GM12878 (cell line): ENCODE measurements at regions not wholly inside any gene's neighbourhood (a gene's known extent, or its start where the extent isn't known, plus 50 kb on each side); places are given as distances from the start of the nearest gene placed in this dataset.

Experiments used
- ATAC-seq: fragments of 200-7000 bp; cut with Tn5 transposase; 3 replicates; pipeline ENCODE4 v1.9.1; 2020; ENCODE audit warnings: mild to moderate bottlenecking, moderate library complexity
- BruUV-seq: library from RNA; stranded (reverse); fragments of 400-500 nt; replicated peaks from 2 replicates; lab custom pipeline; 2021; lab: Mats Ljungman, UMichigan
- CTCF ChIA-PET: fragments of 300-600 bp; sonication (Branson Sonifier 250); formaldehyde crosslinking; extraction: SDS; loops from one replicate; lab custom pipeline; 2021; ENCODE audit warnings: inconsistent platforms; lab: Yijun Ruan, JAX
- POLR2A ChIA-PET: fragments of 350-600 bp; formaldehyde crosslinking; extraction: SDS; loops from one replicate; lab custom pipeline; 2021; ENCODE audit warnings: inconsistent platforms; lab: Charles Lee
- RAD21 ChIA-PET: fragments of 300-600 bp; sonication (Branson Sonifier 250); formaldehyde crosslinking; loops from one replicate; lab custom pipeline; 2023; ENCODE audit warnings: antibody characterized with exemption; ENCODE audit not compliant: unreplicated experiment; lab: Charles Lee
- SMC1A ChIA-PET: fragments of 300-600 bp; sonication (Branson Sonifier 250); formaldehyde crosslinking; loops from one replicate; lab custom pipeline; 2023; ENCODE audit not compliant: unreplicated experiment, uncharacterized antibody; lab: Charles Lee
- DNase-seq: peaks from one replicate; pipeline ENCODE4 v3.0.0-alpha.2; 2011; ENCODE audit warnings: low read depth, low spot score
- FAIRE-seq: peaks from 3 replicates; lab custom pipeline; 2011; peaks lifted over from hg19 to GRCh38; lab: Jason Lieb, UNC
- H2AFZ ChIP-seq: 2 replicates; pipeline ENCODE4 v1.6.0; 2011; ENCODE audit warnings: low read depth, low read length, control low read depth; ENCODE audit not compliant: control insufficient read depth
- H3K27ac ChIP-seq: 2 replicates; pipeline ENCODE4 v1.5.1; 2011; ENCODE audit warnings: control low read depth; ENCODE audit not compliant: control insufficient read depth, insufficient read depth
- H3K27me3 ChIP-seq, 2 experiments: replicated peaks in 1 of 2; 2 replicates each; pipeline versions ENCODE4 v1.6.0 to v1.6.1; 2011; ENCODE audit warnings: low read length in 1 of 2; ENCODE audit not compliant: control insufficient read depth in 2 of 2, insufficient read depth in 2 of 2
- H3K36me3 ChIP-seq, 2 experiments: 2 replicates each; pipeline ENCODE4 v1.5.1; 2011; ENCODE audit warnings: low read length in 1 of 2; ENCODE audit not compliant: control insufficient read depth in 2 of 2, insufficient read depth in 2 of 2
- H3K4me1 ChIP-seq: 2 replicates; pipeline ENCODE4 v1.6.1; 2011; ENCODE audit warnings: mild to moderate bottlenecking, low read length, moderate library complexity, mixed read lengths; ENCODE audit not compliant: control insufficient read depth, insufficient read depth
- H3K4me2 ChIP-seq: 2 replicates; pipeline ENCODE4 v1.6.0; 2011; ENCODE audit warnings: control low read depth; ENCODE audit not compliant: control insufficient read depth, insufficient read depth
- H3K4me3 ChIP-seq: fragments of 200-600 bp; sonication (generic); 2 replicates; pipeline ENCODE4 v1.5.1; 2016
- H3K79me2 ChIP-seq: 2 replicates; pipeline ENCODE4 v1.6.0; 2011; ENCODE audit warnings: low read length; ENCODE audit not compliant: control insufficient read depth, insufficient read depth
- H3K9ac ChIP-seq: 2 replicates; pipeline ENCODE4 v1.8.0; 2011; ENCODE audit warnings: low read length, control low read depth, mixed read lengths; ENCODE audit not compliant: control insufficient read depth, insufficient read depth
- H3K9me3 ChIP-seq: replicated peaks from 3 replicates; pipeline ENCODE4 v1.5.1; 2011; ENCODE audit warnings: mild to moderate bottlenecking, low read length; ENCODE audit not compliant: control insufficient read depth, insufficient read depth
- H4K20me1 ChIP-seq: 2 replicates; pipeline ENCODE4 v1.6.0; 2011; ENCODE audit not compliant: control insufficient read depth, insufficient read depth
- CBX5 ChIP-seq: sonication (generic); IDR thresholded peaks from 2 replicates; pipeline ENCODE4 v1.6.1; 2016; ENCODE audit warnings: low read depth, moderate library complexity, mild to moderate bottlenecking, inconsistent platforms
- CHD2 ChIP-seq: IDR thresholded peaks from 2 replicates; pipeline ENCODE4 v1.6.1; 2011; ENCODE audit warnings: low read depth, low read length, improper control_type of control experiment, borderline replicate concordance
- DPF2 ChIP-seq: fragments of 450-650 bp; IDR thresholded peaks from 2 replicates; pipeline ENCODE4 v1.6.1; 2017; ENCODE audit warnings: mild to moderate bottlenecking
- E2F4 ChIP-seq: IDR thresholded peaks from 2 replicates; pipeline ENCODE4 v1.6.1; 2012; ENCODE audit warnings: low read depth, low read length, improper control_type of control experiment
- IKZF2 ChIP-seq, 2 experiments: fragments of 450-650 bp; IDR thresholded peaks; 2 replicates each; pipeline ENCODE4 v1.6.1; 2017; ENCODE audit warnings: mild to moderate bottlenecking in 2 of 2, moderate library complexity in 2 of 2
- IRF4 ChIP-seq: IDR thresholded peaks from 2 replicates; pipeline ENCODE4 v1.6.1; 2011; ENCODE audit warnings: low read depth, low read length
- JUND ChIP-seq: IDR thresholded peaks from 2 replicates; pipeline ENCODE4 v1.6.1; 2012; ENCODE audit warnings: low read depth, mild to moderate bottlenecking, low read length, improper control_type of control experiment, moderate library complexity
- MLLT1 ChIP-seq: fragments of 450-650 bp; IDR thresholded peaks from 2 replicates; pipeline ENCODE4 v1.6.1; 2016; ENCODE audit warnings: mild to moderate bottlenecking
- NFIC ChIP-seq: IDR thresholded peaks from 2 replicates; pipeline ENCODE4 v1.6.1; 2012; ENCODE audit warnings: low read depth, mild to moderate bottlenecking, inconsistent platforms, low read length, moderate library complexity
- NKRF ChIP-seq: fragments of 450-650 bp; conservative IDR thresholded peaks from 2 replicates; pipeline ENCODE4 v1.6.1; 2017; ENCODE audit warnings: mild to moderate bottlenecking, moderate library complexity
- POLR2AphosphoS5 ChIP-seq: IDR thresholded peaks from 2 replicates; pipeline ENCODE4 v1.6.1; 2011; ENCODE audit warnings: mild to moderate bottlenecking, low read length, inconsistent platforms
- POU2F2 ChIP-seq: IDR thresholded peaks from 3 replicates; pipeline ENCODE4 v1.6.1; 2011; ENCODE audit warnings: low read depth, mild to moderate bottlenecking, low read length, borderline replicate concordance
- RFX5 ChIP-seq: IDR thresholded peaks from 2 replicates; pipeline ENCODE4 v1.6.1; 2011; ENCODE audit warnings: low read depth, low read length, improper control_type of control experiment
- YBX1 ChIP-seq: fragments of 450-650 bp; IDR thresholded peaks from 2 replicates; pipeline ENCODE4 v1.6.1; 2016; ENCODE audit warnings: antibody characterized with exemption
- ZNF622 ChIP-seq: fragments of 450-650 bp; IDR thresholded peaks from 2 replicates; pipeline ENCODE4 v1.6.1; 2017; ENCODE audit warnings: mild to moderate bottlenecking, inconsistent platforms
- ZNF687 ChIP-seq: fragments of 450-650 bp; IDR thresholded peaks from 2 replicates; pipeline ENCODE4 v1.6.1; 2017; ENCODE audit warnings: mild to moderate bottlenecking, moderate library complexity
- WGBS: methylation state at CpG from one replicate; pipeline ENCODE4 v1.1.6; 2016; ENCODE audit warnings: low lambda C conversion rate; ENCODE audit not compliant: insufficient replicate concordance, insufficient coverage; ENCODE audit errors: missing lambda C conversion rate; 5-methylcytosine and 5-hydroxymethylcytosine counted together
- in situ Hi-C: fragments of 300-500 bp; cut with MboI; formaldehyde crosslinking; loops from 9 replicates; pipeline ENCODE4 v1.14.3; 2018; ENCODE audit warnings: mixed read lengths
- intact Hi-C: fragments of 100-400 bp; cut with micrococcal nuclease; formaldehyde crosslinking; loops from one replicate; pipeline ENCODE4 v1.14.2; 2022; ENCODE audit not compliant: unreplicated experiment

- ChIA-PET CTCF (no interaction called here), POLR2A (no interaction called here), RAD21 (no interaction called here), SMC1A (no interaction called here)
- no peaks in the 10 kb centered on the region for H3K79me2 ChIP-seq
- no peak overlapping the region for H3K27ac ChIP-seq
- no peaks in the 10 kb centered on the region for H3K9me3 ChIP-seq
- no peaks in the 10 kb centered on the region for H3K4me1 ChIP-seq
- no peaks in the 10 kb centered on the region for H3K27me3 ChIP-seq
- 88% methylated on average over 1 of the region's 1 CpG for WGBS
- H3K4me2 ChIP-seq, result no peak overlapping the region
- H4K20me1 ChIP-seq, result no peaks in the 10 kb centered on the region
- no TSS peak for BruUV-seq
- H3K9ac ChIP-seq, result no peak overlapping the region
- H3K4me3 ChIP-seq, result no peak overlapping the region
- FAIRE-seq, result no peak
- no peaks in the 10 kb centered on the region for H3K36me3 ChIP-seq
- H2AFZ ChIP-seq, result no peak overlapping the region
- no peak for DNase-seq
- ATAC-seq, result no peak
- in situ Hi-C loops, result no loop called here
- intact Hi-C loops, result no loop called here
- TF ChIP-seq DPF2, result no peak
- no peak for TF ChIP-seq ZNF622
- no peak for TF ChIP-seq E2F4
- TF ChIP-seq IKZF2 (IDR thresholded peaks at IDR 0.05), result no peak
- no peak for TF ChIP-seq RFX5
- no peak for TF ChIP-seq CBX5
- no peak for TF ChIP-seq POU2F2
- TF ChIP-seq IRF4, result no peak
- no peak for TF ChIP-seq NKRF
- TF ChIP-seq YBX1, result no peak
- no peak for TF ChIP-seq CHD2
- TF ChIP-seq ZNF687, result no peak
- TF ChIP-seq POLR2AphosphoS5, result no peak
- no peak for TF ChIP-seq JUND
- no peak for TF ChIP-seq NFIC
- TF ChIP-seq MLLT1, result no peak
Measured at GRCh38 chr13:34349091-34349722, 531.3 kb downstream of the RFC3 start.
